Activated CD4-positive, alpha-beta memory T cell treated with anti-CD3 and anti-CD28 coated beads, Interleukin-2, amount 10 ng/mL, durations not matched to agents 7 days and 5 days (primary cell): ENCODE measurements at regions not wholly inside any gene's neighbourhood (a gene's known extent, or its start where the extent isn't known, plus 50 kb on each side); places are given as distances from the start of the nearest gene placed in this dataset.
"Not testable (repeated sequence)": the region's sequence is repeated elsewhere in the genome, so short reads cannot be mapped to it uniquely, and the experiment has no call there.

ENCODE experiments used
- CTCF ChIA-PET: fragments of 350-600 bp; sonication (Branson Sonifier 250); formaldehyde crosslinking; loops from one replicate; lab custom pipeline; 2021; ENCODE audit warnings: antibody characterized with exemption, inconsistent platforms; lab: Charles Lee
- POLR2A ChIA-PET: fragments of 350-600 bp; sonication (Branson Sonifier 250); formaldehyde crosslinking; loops from one replicate; lab custom pipeline; 2021; ENCODE audit warnings: antibody characterized with exemption; lab: Charles Lee
- DNase-seq: peaks from one replicate; pipeline ENCODE4 v3.0.0-alpha.2; 2020
- H3K27ac Mint-ChIP-seq: one replicate; pipeline ENCODE4 v1.8.0; 2021; ENCODE audit warnings: mild to moderate bottlenecking, mixed read lengths
- H3K27me3 Mint-ChIP-seq: one replicate; pipeline ENCODE4 v1.8.0; 2021; ENCODE audit warnings: mixed read lengths
- H3K36me3 Mint-ChIP-seq: one replicate; pipeline ENCODE4 v1.8.0; 2021; ENCODE audit warnings: low read depth, mixed read lengths
- H3K4me1 Mint-ChIP-seq: one replicate; pipeline ENCODE4 v1.8.0; 2021; ENCODE audit warnings: mixed read lengths
- H3K4me3 Mint-ChIP-seq: one replicate; pipeline ENCODE4 v1.8.0; 2021; ENCODE audit warnings: mild to moderate bottlenecking, mixed read lengths
- H3K9me3 Mint-ChIP-seq: one replicate; pipeline ENCODE4 v1.8.0; 2021; ENCODE audit warnings: mixed read lengths

DNA sequence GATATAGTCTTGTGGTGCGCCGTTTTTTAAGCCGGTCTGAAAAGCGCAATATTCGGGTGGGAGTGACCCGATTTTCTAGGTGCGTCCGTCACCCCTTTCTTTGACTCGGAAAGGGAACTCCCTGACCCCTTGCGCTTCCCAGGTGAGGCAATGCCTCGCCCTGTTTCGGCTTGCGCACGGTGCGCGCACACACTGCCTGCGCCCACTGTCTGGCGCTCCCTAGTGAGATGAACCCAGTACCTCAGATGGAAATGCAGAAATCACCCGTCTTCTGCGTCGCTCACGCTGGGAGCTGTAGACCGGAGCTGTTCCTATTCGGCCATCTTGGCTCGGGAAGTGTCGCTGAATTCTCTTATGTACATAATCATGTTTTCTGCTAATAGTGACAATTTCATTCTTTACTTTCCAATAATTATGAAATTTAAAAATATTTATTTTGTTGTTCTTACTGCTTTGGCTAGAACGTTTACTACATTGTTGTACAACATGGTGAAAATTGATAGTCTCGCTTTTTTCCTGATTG lies 61.2 kb upstream of the MINDY3 start:
- H3K4me3 Mint-ChIP-seq, H3K9me3 Mint-ChIP-seq, H3K4me1 Mint-ChIP-seq, DNase-seq, H3K27ac Mint-ChIP-seq, H3K36me3 Mint-ChIP-seq, CTCF ChIA-PET, H3K27me3 Mint-ChIP-seq, POLR2A ChIA-PET: not testable (repeated sequence)

DNA sequence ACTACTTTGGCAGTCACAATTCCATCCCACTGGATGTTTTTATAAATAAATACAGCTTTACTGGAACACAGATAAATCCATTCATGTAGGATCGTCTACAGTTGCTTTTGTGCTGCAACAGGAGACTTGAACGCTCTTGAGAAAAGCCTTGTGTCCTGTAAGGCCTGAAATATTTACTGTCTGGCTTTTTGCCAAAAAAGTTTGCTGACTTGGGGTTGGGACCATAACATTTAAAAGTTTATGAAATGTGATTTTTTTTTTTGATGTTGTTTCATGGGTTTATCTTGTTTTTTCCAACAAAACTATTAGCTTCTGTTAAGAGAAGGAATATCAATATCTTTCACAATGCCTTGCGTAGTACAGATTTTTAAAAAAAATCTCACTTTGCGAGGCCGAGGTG lies 71.1 kb upstream of the MINDY3 start:
- Mint-ChIP-seq H3K9me3 (no peaks in the 10 kb centered on the region), H3K36me3 (no peaks in the 10 kb centered on the region), H3K27ac (no peak overlapping the region), H3K4me1 (no peaks in the 10 kb centered on the region), H3K4me3 (no peak overlapping the region), H3K27me3 (peaks cover 3% of the 10 kb centered on the region)
- no peak for DNase-seq
- CTCF ChIA-PET: no interaction called here
- POLR2A ChIA-PET: no interaction called here

DNA sequence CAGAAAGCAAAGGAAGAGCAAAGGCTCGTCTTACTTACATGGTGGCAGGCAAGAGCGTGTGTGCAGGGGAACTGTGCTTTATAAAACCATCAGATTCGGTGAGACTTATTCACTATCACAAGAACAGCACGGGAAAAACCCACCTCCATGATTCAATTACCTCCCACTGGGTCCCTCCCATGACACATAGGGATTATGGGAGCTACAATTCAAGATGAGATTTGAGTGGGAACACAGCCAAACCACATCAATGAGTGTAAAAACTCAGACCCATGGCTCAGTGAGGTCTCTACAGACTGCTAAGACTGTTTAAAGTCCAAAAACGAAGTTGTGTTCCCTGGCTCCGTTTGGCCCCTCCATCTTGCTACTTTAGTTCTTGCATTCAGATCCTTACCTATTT lies 79.2 kb upstream of the MINDY3 start:
- CTCF ChIA-PET, H3K27me3 Mint-ChIP-seq, H3K4me3 Mint-ChIP-seq, H3K27ac Mint-ChIP-seq, H3K36me3 Mint-ChIP-seq, DNase-seq, H3K9me3 Mint-ChIP-seq, H3K4me1 Mint-ChIP-seq, POLR2A ChIA-PET: not testable (repeated sequence)

GRCh38 chr10:15943426-15943825 lies 83.1 kb upstream of the MINDY3 start:
- ChIA-PET CTCF (no interaction called here), POLR2A (no interaction called here)
- Mint-ChIP-seq H3K4me3 (no peak overlapping the region), H3K27ac (no peak overlapping the region), H3K27me3 (peaks cover 2% of the 10 kb centered on the region), H3K36me3 (no peaks in the 10 kb centered on the region), H3K4me1 (no peaks in the 10 kb centered on the region), H3K9me3 (peaks cover 3% of the 10 kb centered on the region)
- DNase-seq: no peak

GRCh38 chr10:15954188-15954587 lies 93.9 kb upstream of the MINDY3 start:
- H3K27me3 Mint-ChIP-seq: no peaks in the 10 kb centered on the region
- POLR2A ChIA-PET: no interaction called here
- CTCF ChIA-PET: no interaction called here
- H3K36me3 Mint-ChIP-seq: no peaks in the 10 kb centered on the region
- no peaks in the 10 kb centered on the region for H3K9me3 Mint-ChIP-seq
- no peak overlapping the region for H3K4me3 Mint-ChIP-seq
- no peak overlapping the region for H3K27ac Mint-ChIP-seq
- no peak for DNase-seq
- no peaks in the 10 kb centered on the region for H3K4me1 Mint-ChIP-seq

- Mint-ChIP-seq H3K9me3 (no peaks in the 10 kb centered on the region), H3K36me3 (no peaks in the 10 kb centered on the region), H3K27ac (no peak overlapping the region), H3K4me1 (no peaks in the 10 kb centered on the region), H3K4me3 (no peak overlapping the region), H3K27me3 (no peaks in the 10 kb centered on the region)
- ChIA-PET POLR2A (no interaction called here), CTCF (no interaction called here)
- DNase-seq: no peak
Observed at GRCh38 chr10:15960277-15960676, 100.0 kb upstream of the MINDY3 start.

GRCh38 chr10:15972736-15973135 lies 112.4 kb upstream of the MINDY3 start:
- H3K36me3 Mint-ChIP-seq, POLR2A ChIA-PET: not testable (repeated sequence)

GRCh38 chr10:15985690-15986089 lies 125.4 kb upstream of the MINDY3 start:
- CTCF ChIA-PET: no interaction called here
- Mint-ChIP-seq H3K27me3 (no peaks in the 10 kb centered on the region), H3K9me3 (peaks cover 3% of the 10 kb centered on the region), H3K27ac (no peak overlapping the region), H3K4me1 (no peaks in the 10 kb centered on the region), H3K4me3 (no peak overlapping the region), H3K36me3 (no peaks in the 10 kb centered on the region)
- DNase-seq: no peak
- POLR2A ChIA-PET: no interaction called here

More at GRCh38 chr10:15972736-15973135, 112.4 kb upstream of the MINDY3 start:
- CTCF ChIA-PET, H3K9me3 Mint-ChIP-seq, H3K4me1 Mint-ChIP-seq, H3K4me3 Mint-ChIP-seq, H3K27ac Mint-ChIP-seq, H3K27me3 Mint-ChIP-seq, DNase-seq: not testable (repeated sequence)

DNA sequence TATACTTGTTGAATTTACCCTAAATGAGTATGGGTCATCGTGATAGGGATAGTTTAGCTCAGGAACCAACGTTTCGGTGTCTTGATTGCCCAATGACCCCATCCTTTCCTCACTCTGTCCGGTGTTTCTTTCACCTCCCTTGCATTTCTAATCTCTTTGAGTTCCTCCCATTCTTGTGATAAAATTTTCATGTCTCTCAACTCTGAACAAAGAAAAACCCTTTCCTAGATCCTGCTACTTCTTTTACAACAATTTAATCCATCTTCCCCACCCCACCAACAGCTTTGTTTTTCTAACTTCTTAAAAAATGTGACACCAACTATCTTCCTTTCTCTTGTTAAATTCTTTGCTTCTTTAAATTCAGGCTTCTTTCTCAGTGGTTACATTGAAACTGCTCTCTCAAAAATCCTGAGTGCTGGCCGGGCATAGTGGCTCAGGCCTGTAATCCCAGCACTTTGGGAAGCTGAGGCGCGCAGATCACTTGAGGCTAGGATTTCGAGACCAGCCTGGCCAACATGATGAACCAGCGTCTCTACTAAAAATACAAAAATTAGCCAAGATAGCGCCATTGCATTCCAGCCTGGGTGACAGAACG lies 130.3 kb upstream of the MINDY3 start:
- Mint-ChIP-seq H3K27ac (no peak overlapping the region), H3K36me3 (no peaks in the 10 kb centered on the region), H3K27me3 (no peaks in the 10 kb centered on the region), H3K4me1 (no peaks in the 10 kb centered on the region), H3K4me3 (no peak overlapping the region), H3K9me3 (no peaks in the 10 kb centered on the region)
- CTCF ChIA-PET: no interaction called here
- POLR2A ChIA-PET: no interaction called here
- DNase-seq: no peak

DNA sequence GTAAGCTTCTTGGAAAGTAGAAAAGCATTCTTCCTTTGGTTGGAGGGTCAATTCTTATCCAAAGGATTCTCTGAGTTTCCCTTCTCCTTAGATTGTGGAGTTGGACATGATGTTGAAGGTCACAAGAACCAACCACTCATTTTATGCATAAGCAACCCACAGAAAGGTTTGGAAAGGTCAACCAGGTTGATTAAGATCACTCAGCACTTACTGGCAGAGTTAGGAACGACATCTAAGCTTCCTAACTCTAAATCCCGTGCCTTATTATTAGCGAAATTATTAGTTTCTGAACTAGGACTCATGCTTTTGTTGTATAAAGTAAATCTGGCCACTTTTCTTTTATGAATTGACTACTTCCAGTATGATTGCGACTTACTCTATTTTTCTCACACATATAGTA lies 137.0 kb upstream of the MINDY3 start:
- H3K9me3 Mint-ChIP-seq: no peaks in the 10 kb centered on the region
- DNase-seq: no peak
- POLR2A ChIA-PET: no interaction called here
- H3K27ac Mint-ChIP-seq: no peak overlapping the region
- CTCF ChIA-PET: no interaction called here
- no peaks in the 10 kb centered on the region for H3K27me3 Mint-ChIP-seq
- no peaks in the 10 kb centered on the region for H3K36me3 Mint-ChIP-seq
- H3K4me1 Mint-ChIP-seq: no peaks in the 10 kb centered on the region
- H3K4me3 Mint-ChIP-seq: no peak overlapping the region

DNA sequence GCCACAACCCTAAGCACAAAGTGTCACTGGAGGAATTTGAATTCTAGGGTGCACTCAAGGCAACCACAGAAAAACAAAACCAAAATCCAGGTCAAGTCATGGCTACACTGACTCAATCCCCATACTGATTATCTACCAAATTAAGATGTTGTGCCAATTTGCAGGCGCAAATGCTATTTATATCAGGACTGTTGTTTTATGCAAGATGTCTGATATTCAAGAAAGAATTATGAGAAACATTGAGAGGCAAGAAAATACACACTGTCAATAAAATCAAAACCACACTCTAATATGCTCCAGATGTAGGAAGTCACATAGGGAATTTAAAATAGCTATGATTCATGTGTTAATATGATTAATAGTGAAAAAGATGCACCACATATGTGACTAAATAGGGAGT lies 141.3 kb upstream of the MINDY3 start:
- ChIA-PET CTCF (no interaction called here), POLR2A (no interaction called here)
- DNase-seq: no peak
- Mint-ChIP-seq H3K4me1 (no peaks in the 10 kb centered on the region), H3K27me3 (no peaks in the 10 kb centered on the region), H3K9me3 (no peaks in the 10 kb centered on the region), H3K36me3 (no peaks in the 10 kb centered on the region), H3K4me3 (no peak overlapping the region), H3K27ac (no peak overlapping the region)

DNA sequence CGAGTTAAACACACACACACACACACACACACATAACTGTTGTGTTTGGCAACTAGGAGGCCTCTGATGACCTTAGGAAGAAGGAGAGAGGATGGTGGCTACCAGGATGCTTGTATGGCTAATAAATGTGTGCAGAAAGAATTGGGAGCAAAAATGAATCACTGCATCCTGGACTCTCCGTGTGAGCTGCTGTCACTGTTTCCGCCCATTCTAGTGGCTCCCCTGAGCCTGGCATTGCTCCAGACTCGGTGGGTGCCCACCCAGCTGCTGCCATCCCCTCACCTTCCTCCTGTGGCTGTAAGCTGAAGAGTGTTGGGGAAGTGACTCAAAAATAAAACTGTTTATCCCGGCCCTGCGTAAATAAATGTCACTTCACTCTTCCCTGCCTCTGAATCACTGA lies 149.5 kb upstream of the MINDY3 start:
- no peaks in the 10 kb centered on the region for H3K27me3 Mint-ChIP-seq
- POLR2A ChIA-PET: no interaction called here
- H3K9me3 Mint-ChIP-seq: no peaks in the 10 kb centered on the region
- H3K4me3 Mint-ChIP-seq: no peak overlapping the region
- no peak overlapping the region for H3K27ac Mint-ChIP-seq
- no peaks in the 10 kb centered on the region for H3K4me1 Mint-ChIP-seq
- H3K36me3 Mint-ChIP-seq: no peaks in the 10 kb centered on the region
- no peak for DNase-seq
- CTCF ChIA-PET: no interaction called here

- Mint-ChIP-seq H3K36me3 (no peaks in the 10 kb centered on the region), H3K27me3 (no peaks in the 10 kb centered on the region), H3K27ac (no peak overlapping the region), H3K4me1 (no peaks in the 10 kb centered on the region), H3K4me3 (no peak overlapping the region), H3K9me3 (no peaks in the 10 kb centered on the region)
- ChIA-PET POLR2A (no interaction called here), CTCF (no interaction called here)
- no peak for DNase-seq
Observed at GRCh38 chr10:16011548-16011947, 151.2 kb upstream of the MINDY3 start.

DNA sequence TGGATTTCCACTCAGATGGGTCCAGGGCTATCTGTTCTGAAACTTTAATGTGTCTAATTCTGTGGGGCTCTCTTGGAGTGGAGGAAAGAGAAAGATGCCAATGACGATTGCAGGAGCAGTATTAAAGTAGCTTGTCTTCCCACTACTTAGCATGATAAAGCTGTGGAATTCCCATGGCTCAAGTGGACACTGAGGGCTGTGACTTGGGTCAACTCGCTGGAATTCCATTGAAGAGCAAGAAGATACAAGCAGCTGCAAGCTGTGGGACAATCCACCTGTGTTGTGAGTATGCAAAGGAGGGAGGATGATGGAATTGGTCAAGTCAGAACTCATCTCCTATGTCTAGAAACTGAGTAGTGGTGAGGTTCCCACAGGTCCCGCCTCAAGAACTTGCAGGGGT lies 154.2 kb upstream of the MINDY3 start:
- H3K9me3 Mint-ChIP-seq: peaks cover 3% of the 10 kb centered on the region
- no peaks in the 10 kb centered on the region for H3K4me1 Mint-ChIP-seq
- POLR2A ChIA-PET: interaction anchor here (0.6 kb wide), 1 partner anchor 10 kb away, joined by 3 read pairs; no protein-coding TSS in a partner anchor
- no peak overlapping the region for H3K4me3 Mint-ChIP-seq
- no peaks in the 10 kb centered on the region for H3K27me3 Mint-ChIP-seq
- no peak overlapping the region for H3K27ac Mint-ChIP-seq
- CTCF ChIA-PET: no interaction called here
- no peak for DNase-seq
- no peaks in the 10 kb centered on the region for H3K36me3 Mint-ChIP-seq
